CD14-positive monocyte (primary cell): ENCODE measurements at regions not wholly inside any gene's neighbourhood (a gene's known extent, or its start where the extent isn't known, plus 50 kb on each side); places are given as distances from the start of the nearest gene placed in this dataset.

Experiments
- DNase-seq, 3 donors: peaks; one replicate each; pipeline ENCODE4 v3.0.0-alpha.2; 2011 to 2022
- H2AFZ ChIP-seq: 2 replicates; pipeline ENCODE4 v1.6.0; 2012; ENCODE audit warnings: mild to moderate bottlenecking, low read depth, low read length, inconsistent platforms; ENCODE audit not compliant: insufficient read depth, poor library complexity, severe bottlenecking
- H3K27ac ChIP-seq, 2 donors: 1 replicate in 1 of 2; 2 replicates in 1 of 2; pipeline ENCODE4 v1.5.1; 2012 to 2013; ENCODE audit warnings: low read length in 2 of 2, control low read depth in 1 of 2, inconsistent platforms in 1 of 2, low read depth in 1 of 2, mild to moderate bottlenecking in 1 of 2
- H3K27me3 ChIP-seq, 2 donors: one replicate each; pipeline versions ENCODE4 v1.6.0 to v1.6.1; 2011 to 2013; ENCODE audit warnings: low read length in 2 of 2; ENCODE audit not compliant: control insufficient read depth in 2 of 2, insufficient read depth in 2 of 2
- H3K36me3 ChIP-seq, 2 donors: replicated peaks in 1 of 2; 1 replicate in 1 of 2; 2 replicates in 1 of 2; pipeline versions ENCODE4 v1.5.1 to v1.6.1; 2012 to 2013; ENCODE audit warnings: low read length in 2 of 2, control low read depth in 1 of 2, inconsistent platforms in 1 of 2, mild to moderate bottlenecking in 1 of 2; ENCODE audit not compliant: insufficient read depth in 2 of 2, control insufficient read depth in 1 of 2
- H3K4me1 ChIP-seq, 2 donors: 1 replicate in 1 of 2; 2 replicates in 1 of 2; pipeline versions ENCODE4 v1.5.1 to v1.6.1; 2012 to 2013; ENCODE audit warnings: low read length in 2 of 2, control low read depth in 1 of 2, inconsistent platforms in 1 of 2, mild to moderate bottlenecking in 1 of 2, moderate library complexity in 1 of 2; ENCODE audit not compliant: insufficient read depth in 2 of 2, control insufficient read depth in 1 of 2
- H3K4me2 ChIP-seq: replicated peaks from 2 replicates; pipeline ENCODE3; 2012; ENCODE audit warnings: low read length, moderate library complexity, mild to moderate bottlenecking; ENCODE audit not compliant: poor library complexity, severe bottlenecking; ENCODE audit errors: extremely low read depth
- H3K4me3 ChIP-seq, 3 experiments: fragments of 200-600 bp in 1 of 3; sonication (generic) in 1 of 3; replicated peaks in 1 of 3; 1 replicate in 2 of 3; 2 replicates in 1 of 3; pipeline ENCODE4 v1.5.1; 2011 to 2013; ENCODE audit warnings: low read length in 3 of 3, mild to moderate bottlenecking in 3 of 3, control low read depth in 2 of 3, low read depth in 2 of 3, inconsistent platforms in 1 of 3, moderate library complexity in 1 of 3
- H3K79me2 ChIP-seq: 2 replicates; pipeline ENCODE4 v1.6.0; 2012; ENCODE audit warnings: mild to moderate bottlenecking, control low read depth, inconsistent platforms, low read length, moderate library complexity; ENCODE audit not compliant: insufficient read depth
- H3K9ac ChIP-seq: 2 replicates; pipeline ENCODE4 v1.6.0; 2017; ENCODE audit warnings: low read length, mild to moderate bottlenecking; ENCODE audit not compliant: insufficient read depth, poor library complexity, severe bottlenecking
- H3K9me3 ChIP-seq, 2 donors: replicated peaks in 1 of 2; 1 replicate in 1 of 2; 2 replicates in 1 of 2; pipeline versions ENCODE4 v1.5.1 to v1.6.1; 2012 to 2013; ENCODE audit warnings: low read length in 2 of 2, control low read depth in 1 of 2; ENCODE audit not compliant: control insufficient read depth in 1 of 2, insufficient read depth in 1 of 2
- H4K20me1 ChIP-seq: 2 replicates; pipeline ENCODE4 v1.6.0; 2012; ENCODE audit warnings: mild to moderate bottlenecking, low read length, control low read depth, moderate library complexity; ENCODE audit not compliant: insufficient read depth
- H3K27ac Mint-ChIP-seq, 7 donors: one replicate each; pipeline ENCODE4 v1.8.0; 2020; ENCODE audit warnings: mild to moderate bottlenecking in 7 of 7, mixed read lengths in 7 of 7, moderate library complexity in 6 of 7, inconsistent platforms in 2 of 7
- H3K27me3 Mint-ChIP-seq, 3 donors: one replicate each; pipeline ENCODE4 v1.8.0; 2021 to 2022; ENCODE audit warnings: low read depth in 3 of 3, mild to moderate bottlenecking in 3 of 3, mixed read lengths in 3 of 3, moderate library complexity in 3 of 3, inconsistent platforms in 1 of 3
- H3K36me3 Mint-ChIP-seq, 2 donors: one replicate each; pipeline ENCODE4 v1.8.0; 2020; ENCODE audit warnings: mixed read lengths in 2 of 2, inconsistent platforms in 1 of 2, mild to moderate bottlenecking in 1 of 2
- H3K4me1 Mint-ChIP-seq: one replicate; pipeline ENCODE4 v1.8.0; 2020; ENCODE audit warnings: mild to moderate bottlenecking, mixed read lengths
- H3K4me3 Mint-ChIP-seq, 2 donors: one replicate each; pipeline ENCODE4 v1.8.0; 2020; ENCODE audit warnings: mild to moderate bottlenecking in 2 of 2, mixed read lengths in 2 of 2, moderate library complexity in 1 of 2
- H3K9me3 Mint-ChIP-seq, 7 donors: one replicate each; pipeline ENCODE4 v1.8.0; 2020 to 2022; ENCODE audit warnings: mixed read lengths in 7 of 7, mild to moderate bottlenecking in 6 of 7, moderate library complexity in 6 of 7, inconsistent platforms in 2 of 7
- CTCF ChIP-seq: fragments of 200-600 bp; IDR thresholded peaks from one replicate; pipeline ENCODE4 v1.8.0; 2022; ENCODE audit warnings: antibody characterized with exemption, mild to moderate bottlenecking
- WGBS: methylation state at CpG from one replicate; pipeline ENCODE4 v1.1.5; 2013; ENCODE audit warnings: missing lambda C conversion rate; ENCODE audit not compliant: insufficient coverage; 5-methylcytosine and 5-hydroxymethylcytosine counted together
- intact Hi-C, 2 donors: fragments of 100-400 bp; cut with micrococcal nuclease; formaldehyde crosslinking; loops; one replicate each; pipeline versions ENCODE4 v1.15.0 to v1.15.1; 2023

DNA sequence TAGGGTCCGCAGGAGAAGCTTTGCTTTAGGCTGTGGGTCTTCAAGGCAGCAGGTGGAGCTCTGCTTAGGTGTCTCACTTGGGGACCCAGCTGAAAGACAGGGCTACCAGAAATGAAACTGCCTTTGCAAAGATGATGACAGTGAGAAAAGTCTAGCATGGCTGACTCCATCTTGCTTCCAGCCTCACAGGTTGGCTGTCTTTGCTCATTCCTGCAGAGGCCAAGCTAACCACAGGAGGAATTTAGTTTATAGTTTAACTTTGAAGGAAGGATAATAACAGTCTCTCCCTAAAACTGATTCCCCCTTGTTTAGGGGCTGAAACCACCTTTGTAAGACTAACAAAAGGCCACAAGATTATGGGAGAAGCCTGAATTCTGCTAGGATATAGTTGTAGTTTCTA is 252.4 kb downstream of the UQCRFS1 start:
- no peak for DNase-seq
- Histone ChIP-seq H3K9ac (no peak overlapping the region), H3K27ac (no peak overlapping the region), H3K79me2 (no peaks in the 10 kb centered on the region), H3K4me1 (no peaks in the 10 kb centered on the region), H3K36me3 (no peaks in the 10 kb centered on the region), H3K4me3 (no peak overlapping the region), H3K4me2 (no peak overlapping the region), H4K20me1 (no peaks in the 10 kb centered on the region), H3K27me3 (no peaks in the 10 kb centered on the region), H2AFZ (no peak overlapping the region), H3K9me3 (no peaks in the 10 kb centered on the region)
- TF ChIP-seq CTCF = no peak
- WGBS = no CpG with 5 or more reads among the region's 1 CpG
- Mint-ChIP-seq H3K27ac (no peak overlapping the region), H3K27me3 (peaks cover 0 to 3% (median 2%) of the 10 kb centered on the region in 3 donors), H3K9me3 (peaks cover 0 to 10% (median 2%) of the 10 kb centered on the region in 7 donors), H3K4me3 (no peak overlapping the region), H3K36me3 (no peaks in the 10 kb centered on the region), H3K4me1 (no peaks in the 10 kb centered on the region)
- intact Hi-C loops = no loop called here

GRCh38 chr19:28956961-28957360 is 256.0 kb downstream of the UQCRFS1 start:
- Mint-ChIP-seq H3K36me3 (no peaks in the 10 kb centered on the region), H3K27me3 (peaks cover 0 to 2% (median 0%) of the 10 kb centered on the region in 3 donors), H3K9me3 (peaks cover 0 to 18% (median 9%) of the 10 kb centered on the region in 7 donors), H3K27ac (no peak overlapping the region), H3K4me1 (no peaks in the 10 kb centered on the region), H3K4me3 (no peak overlapping the region)
- Histone ChIP-seq H3K27me3 (no peaks in the 10 kb centered on the region), H3K27ac (no peak overlapping the region), H3K9ac (no peak overlapping the region), H3K4me1 (no peaks in the 10 kb centered on the region), H3K79me2 (no peaks in the 10 kb centered on the region), H3K9me3 (peaks cover 5 to 7% of the 10 kb centered on the region in 2 donors), H3K36me3 (no peaks in the 10 kb centered on the region), H3K4me3 (no peak overlapping the region), H4K20me1 (no peaks in the 10 kb centered on the region), H2AFZ (no peak overlapping the region), H3K4me2 (no peak overlapping the region)
- intact Hi-C loops = no loop called here
- 100% methylated on average over 1 of the region's 2 CpGs for WGBS
- no peak for TF ChIP-seq CTCF
- DNase-seq = no peak
